GDM1 (cell line): ENCODE measurements at regions not wholly inside any gene's neighbourhood (a gene's known extent, or its start where the extent isn't known, plus 50 kb on each side); places are given as distances from the start of the nearest gene placed in this dataset.

ENCODE experiments used
- DNase-seq: peaks from one replicate; lab custom pipeline; 2025; lab: John Stamatoyannopoulos, UW

GRCh38 chr14:99063620-99064225 lies 208.3 kb downstream of the BCL11B start:
- no peak for DNase-seq

DNA sequence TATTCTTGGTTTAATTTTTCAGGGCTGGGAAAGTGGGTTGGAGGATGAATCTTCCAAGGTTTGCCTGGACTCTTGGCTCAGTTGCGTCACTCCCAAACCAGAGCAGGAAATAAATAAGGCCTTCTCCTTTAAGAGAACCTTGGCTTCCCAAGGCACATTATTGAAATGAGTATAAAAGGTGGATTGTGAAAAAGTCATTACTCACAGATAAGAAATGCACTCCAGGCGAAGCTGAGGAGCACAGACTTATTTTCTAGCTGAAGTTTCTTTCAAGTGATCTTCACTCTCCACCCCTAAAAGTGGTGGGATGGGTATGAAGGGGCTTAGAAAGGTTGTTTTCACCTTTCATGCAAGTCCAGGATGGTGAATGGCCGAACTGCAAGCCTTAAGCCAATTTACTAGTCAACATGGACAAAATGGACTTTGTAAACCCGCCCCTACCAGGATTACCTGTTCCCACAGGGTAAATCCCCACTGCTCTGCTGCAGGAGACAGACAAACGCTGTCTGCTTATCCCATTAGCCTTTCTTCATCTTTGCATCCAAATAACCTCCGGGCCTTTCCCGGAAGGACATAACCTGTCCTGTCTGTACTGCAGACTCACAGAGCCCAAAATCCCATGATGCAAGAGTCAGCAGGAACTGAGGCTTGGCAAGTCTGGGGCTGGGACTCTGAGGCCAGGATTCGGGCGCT lies 207.6 kb downstream of the BCL11B start:
- DNase-seq: no peak

DNA sequence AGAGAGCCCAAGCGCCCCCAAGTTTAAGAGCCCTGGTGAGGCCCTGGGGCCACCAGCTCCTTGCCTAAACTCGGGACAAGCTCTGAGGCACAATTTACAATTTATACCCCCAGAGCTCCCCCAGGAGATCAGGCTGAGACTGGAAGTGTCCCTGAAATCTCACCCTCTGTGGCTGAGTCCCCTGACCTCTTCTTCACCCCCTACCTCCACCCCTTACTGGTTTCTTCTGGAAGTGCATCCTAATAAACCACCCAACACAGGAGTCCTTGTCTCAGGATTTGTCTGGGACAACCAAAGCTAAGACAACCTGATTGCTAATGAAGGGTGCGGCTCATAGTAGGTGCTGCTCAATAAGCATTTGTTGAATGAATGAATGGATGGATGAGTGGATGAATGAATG lies 206.4 kb downstream of the BCL11B start:
- DNase-seq: no peak

GRCh38 chr14:99066378-99066777 lies 205.6 kb downstream of the BCL11B start:
- DNase-seq: no peak

DNA sequence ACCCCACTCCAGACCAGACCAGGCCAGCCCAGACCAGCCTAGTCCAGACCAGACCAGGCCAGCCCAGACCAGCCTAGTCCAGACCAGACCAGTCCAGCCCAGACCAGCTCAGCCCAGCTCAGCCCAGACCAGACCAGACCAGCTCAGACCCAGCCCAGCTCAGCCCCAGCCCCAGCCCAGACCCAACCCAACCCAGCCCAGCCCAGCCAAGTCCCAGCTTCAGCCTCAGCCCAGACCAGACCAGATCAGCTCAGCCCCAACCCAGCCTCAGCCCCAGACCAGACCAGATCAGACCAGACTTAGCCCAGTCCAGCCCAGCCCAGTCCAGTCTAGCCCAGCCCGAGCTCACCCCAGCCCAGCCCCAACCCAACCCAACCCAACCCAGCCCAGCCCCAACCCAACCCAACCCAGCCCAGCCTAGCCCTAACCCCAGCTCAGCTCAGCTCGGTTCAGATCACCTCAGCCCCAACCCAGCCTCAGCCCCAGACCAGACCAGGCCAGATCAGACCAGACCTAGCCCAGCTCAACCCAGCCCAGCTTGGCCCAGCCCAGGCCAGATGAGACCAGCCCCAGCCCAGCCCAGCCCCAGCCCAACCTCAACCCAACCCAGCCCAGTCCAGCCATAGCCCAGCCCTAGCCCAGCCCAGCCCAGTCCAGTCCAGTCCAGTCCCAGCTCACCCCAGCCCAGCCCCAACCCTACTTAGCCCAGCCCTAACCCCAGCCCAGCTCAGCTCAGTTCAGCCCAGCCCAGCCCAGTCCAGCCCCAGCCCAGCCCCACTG lies 204.7 kb downstream of the BCL11B start:
- DNase-seq: no peak

GRCh38 chr14:99067927-99068326 lies 204.1 kb downstream of the BCL11B start:
- DNase-seq: no peak

DNA sequence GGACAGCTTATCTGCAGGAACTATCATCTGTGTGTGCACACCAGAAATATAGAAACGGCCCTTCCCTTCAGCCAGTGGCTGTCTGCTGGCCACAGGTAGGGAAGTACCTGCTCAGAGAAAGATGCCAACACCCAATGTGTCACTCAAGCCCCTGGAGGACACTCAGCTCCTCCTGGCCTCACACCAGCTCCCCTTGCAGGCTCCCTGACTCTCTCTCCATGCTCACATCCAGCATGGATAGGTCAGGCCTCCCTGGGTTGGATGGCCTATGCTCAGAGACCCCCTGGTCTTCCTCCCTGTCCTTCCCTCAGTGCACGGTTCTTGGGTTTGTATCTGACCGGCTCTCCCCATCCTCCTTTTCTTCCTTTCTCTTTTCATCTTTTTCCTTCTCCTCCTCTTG lies 202.1 kb downstream of the BCL11B start:
- no peak for DNase-seq

GRCh38 chr14:99072433-99072832 lies 199.6 kb downstream of the BCL11B start:
- no peak for DNase-seq

- no peak for DNase-seq
Measured at GRCh38 chr14:99072956-99073355, 199.0 kb downstream of the BCL11B start.

DNA sequence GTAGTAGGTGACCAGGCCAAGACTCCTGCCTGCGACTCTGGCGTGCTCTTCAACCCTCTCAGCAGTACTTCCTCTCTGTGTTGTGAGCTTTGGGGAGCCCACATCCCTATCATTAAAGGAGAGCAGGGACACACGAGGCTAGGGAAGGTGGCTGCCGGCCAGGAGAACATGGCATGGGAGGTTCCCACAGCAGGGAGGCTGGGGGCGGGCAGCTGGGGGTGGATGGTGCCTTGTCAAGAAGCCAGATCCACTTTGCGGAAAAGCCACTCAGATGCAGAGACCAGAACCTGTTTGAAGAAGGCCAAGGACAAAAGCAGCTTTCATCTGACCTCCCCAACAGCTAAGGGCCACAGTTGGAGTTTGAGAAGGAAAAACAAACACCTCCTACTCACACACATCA lies 198.6 kb downstream of the BCL11B start:
- DNase-seq: no peak

DNA sequence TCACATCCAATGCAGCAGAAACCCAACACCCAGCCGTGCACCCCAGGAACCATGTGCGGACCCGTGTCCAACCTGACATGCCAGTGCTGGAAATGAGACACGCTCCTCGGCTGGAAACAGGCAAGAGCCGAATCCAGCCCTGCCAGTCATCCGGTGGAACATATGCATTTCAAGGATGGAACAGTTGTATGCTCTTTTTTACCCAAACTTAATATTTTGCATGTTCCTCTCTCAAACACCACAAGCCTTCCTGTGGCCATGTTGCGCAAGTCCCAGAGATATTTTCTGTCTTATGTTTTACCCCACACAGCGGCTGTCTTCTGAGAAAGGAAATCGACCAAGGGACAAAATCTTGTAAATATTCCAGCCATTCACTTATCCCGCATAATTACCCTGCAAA lies 196.9 kb downstream of the BCL11B start:
- no peak for DNase-seq

DNA sequence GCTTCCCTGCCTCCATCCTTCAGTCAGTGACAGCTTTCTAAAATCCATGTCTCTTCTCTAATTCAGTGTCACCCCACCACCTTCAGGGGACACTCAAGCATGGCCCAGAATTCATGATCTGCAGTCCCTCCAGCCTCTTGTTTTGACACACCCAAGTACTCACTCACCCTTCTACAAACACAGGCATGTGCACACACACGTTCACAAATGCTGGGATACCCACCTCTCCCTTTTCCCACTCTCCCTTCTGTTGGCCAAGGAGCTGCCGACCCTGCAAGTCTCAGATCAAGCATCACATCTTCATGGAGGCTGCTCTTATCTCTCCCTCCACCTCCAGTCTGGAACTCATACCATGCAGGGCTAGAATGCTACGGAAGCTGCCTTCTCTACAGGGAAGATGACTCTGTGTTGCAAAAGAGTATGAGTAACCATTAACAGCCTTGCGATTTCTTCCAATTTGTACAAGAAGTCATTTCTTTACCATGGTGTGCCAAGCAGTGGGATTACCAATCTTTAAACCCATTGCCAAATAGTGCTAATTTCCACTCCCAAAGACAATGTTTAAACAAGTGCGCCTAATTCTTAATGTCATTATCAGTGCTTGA lies 196.1 kb downstream of the BCL11B start:
- DNase-seq: no peak

- no peak for DNase-seq
Measured at GRCh38 chr14:99077076-99077843, 194.7 kb downstream of the BCL11B start.

- no peak for DNase-seq
Measured at GRCh38 chr14:99077844-99078236, 194.2 kb downstream of the BCL11B start.

GRCh38 chr14:99078426-99078825 lies 193.6 kb downstream of the BCL11B start:
- DNase-seq: no peak

- no peak for DNase-seq
Measured at GRCh38 chr14:99079061-99079727, 192.8 kb downstream of the BCL11B start.

DNA sequence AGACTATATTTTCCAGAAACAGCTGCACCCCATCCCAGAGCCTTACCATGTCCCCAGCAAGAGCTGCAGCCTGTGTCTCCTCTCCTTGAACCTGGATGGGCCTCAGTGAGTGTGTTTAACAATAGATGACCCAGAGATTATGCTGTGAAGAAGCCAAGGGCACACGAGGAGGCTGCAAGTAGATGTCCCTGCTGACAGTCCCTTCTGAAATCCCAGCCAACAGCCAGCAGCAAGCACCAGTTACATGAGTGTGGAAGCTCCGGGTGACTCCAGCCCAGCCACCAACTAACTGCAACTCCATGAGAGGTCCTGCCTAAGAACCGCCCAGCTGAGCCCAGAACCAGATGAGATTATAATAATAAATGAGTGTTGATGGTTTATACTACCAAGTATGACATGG lies 191.7 kb downstream of the BCL11B start:
- DNase-seq: no peak

DNA sequence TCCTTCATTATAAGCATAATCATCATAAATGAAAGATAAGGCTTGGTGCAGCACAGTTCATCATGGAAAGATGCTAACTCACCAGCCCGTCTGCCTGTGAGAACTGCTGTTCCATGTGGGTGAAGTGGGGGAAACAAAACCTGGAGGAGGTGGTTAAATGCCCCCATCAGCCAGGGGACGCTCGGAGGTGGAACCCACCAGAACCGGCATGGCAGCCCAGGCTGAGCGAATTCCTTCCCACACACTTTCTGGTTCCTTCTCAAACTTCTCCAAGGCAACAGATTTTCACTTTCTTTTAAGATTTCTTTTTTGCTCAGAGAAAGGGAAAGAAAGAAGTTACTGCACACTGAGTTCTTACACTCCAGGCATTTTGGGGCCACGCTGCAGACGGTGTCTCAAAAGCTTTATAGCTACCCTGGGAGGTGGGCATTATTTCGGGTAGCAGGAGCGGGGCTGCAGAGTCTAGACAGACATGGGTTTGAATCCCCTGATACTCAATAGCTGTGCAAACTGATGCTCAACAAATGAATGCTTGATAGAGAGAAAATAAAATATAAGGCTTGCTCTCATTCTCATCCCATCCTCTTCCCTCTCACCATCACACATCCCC lies 190.7 kb downstream of the BCL11B start:
- no peak for DNase-seq

DNA sequence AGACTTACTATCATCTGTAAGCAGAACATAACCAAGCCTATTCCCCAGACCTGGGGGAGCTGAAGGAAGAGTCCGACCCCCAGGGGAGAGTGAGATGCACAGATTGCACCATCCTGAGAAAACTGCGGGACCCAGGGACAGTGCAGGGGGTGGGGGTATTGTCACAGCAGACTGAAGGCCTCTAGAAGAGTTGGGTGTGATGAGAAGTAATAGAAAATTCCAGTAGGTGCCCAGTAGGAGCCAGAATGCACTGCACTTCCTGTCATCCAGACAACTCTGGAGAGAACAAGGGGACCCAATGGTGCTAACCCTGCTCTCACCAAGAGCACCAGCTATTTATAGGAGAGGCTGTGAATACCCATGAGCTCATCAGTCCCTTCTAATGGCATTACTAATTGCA lies 190.1 kb downstream of the BCL11B start:
- no peak for DNase-seq

- no peak for DNase-seq
Measured at GRCh38 chr14:99093532-99094517, 178.2 kb downstream of the BCL11B start.
